ENCODE measurements at regions not wholly inside any gene's neighbourhood (a gene's known extent, or its start where the extent isn't known, plus 50 kb on each side); places are given as distances from the start of the nearest gene placed in this dataset.

GRCh38 chr6:97849390-97849789 lies 566.4 kb upstream of the MMS22L start:
- BruUV-seq (replicated peaks) = no TSS peak
- intact Hi-C loops (cut with micrococcal nuclease; ENCODE audit: unreplicated experiment) = no loop called here
- no peaks in the 10 kb centered on the region for H3K9me3 Mint-ChIP-seq (ENCODE audit: low read depth, unreplicated experiment)
- no peaks in the 10 kb centered on the region for H3K36me3 Mint-ChIP-seq (ENCODE audit: insufficient read depth, unreplicated experiment)
- CTCF ChIA-PET = no interaction called here
- no peaks in the 10 kb centered on the region for H3K27me3 Mint-ChIP-seq (ENCODE audit: unreplicated experiment)
- DNase-seq = no peak
- H3K4me1 Mint-ChIP-seq (ENCODE audit: low read depth, unreplicated experiment) = no peaks in the 10 kb centered on the region
- TF ChIP-seq CTCF (IDR thresholded peaks at IDR 0.05; ENCODE audit: unreplicated experiment) = no peak
- H3K4me3 Mint-ChIP-seq (ENCODE audit: low read depth, unreplicated experiment) = no peak overlapping the region
- H3K27ac Mint-ChIP-seq (ENCODE audit: unreplicated experiment) = no peak overlapping the region

GRCh38 chr6:97850458-97851212 lies 567.6 kb upstream of the MMS22L start:
- H3K9me3 Mint-ChIP-seq (ENCODE audit: low read depth, unreplicated experiment) = no peaks in the 10 kb centered on the region
- H3K4me1 Mint-ChIP-seq (ENCODE audit: low read depth, unreplicated experiment) = no peaks in the 10 kb centered on the region
- intact Hi-C loops (cut with micrococcal nuclease; ENCODE audit: unreplicated experiment) = no loop called here
- no peak for DNase-seq
- CTCF ChIA-PET = interaction anchor here (0.6 kb wide), 1 partner anchor 738 kb away, joined by 3 read pairs; no protein-coding TSS in a partner anchor
- no peaks in the 10 kb centered on the region for H3K27me3 Mint-ChIP-seq (ENCODE audit: unreplicated experiment)
- no peak for TF ChIP-seq CTCF (IDR thresholded peaks at IDR 0.05; ENCODE audit: unreplicated experiment)
- BruUV-seq (replicated peaks) = no TSS peak
- no peak overlapping the region for H3K4me3 Mint-ChIP-seq (ENCODE audit: low read depth, unreplicated experiment)
- H3K36me3 Mint-ChIP-seq (ENCODE audit: insufficient read depth, unreplicated experiment) = no peaks in the 10 kb centered on the region
- H3K27ac Mint-ChIP-seq (ENCODE audit: unreplicated experiment) = no peak overlapping the region

GRCh38 chr6:97863697-97864096 lies 580.7 kb upstream of the MMS22L start:
- Mint-ChIP-seq H3K4me3 (ENCODE audit: low read depth, unreplicated experiment) (no peak overlapping the region), H3K9me3 (ENCODE audit: low read depth, unreplicated experiment) (no peaks in the 10 kb centered on the region), H3K27ac (ENCODE audit: unreplicated experiment) (no peak overlapping the region), H3K27me3 (ENCODE audit: unreplicated experiment) (no peaks in the 10 kb centered on the region), H3K4me1 (ENCODE audit: low read depth, unreplicated experiment) (no peaks in the 10 kb centered on the region), H3K36me3 (ENCODE audit: insufficient read depth, unreplicated experiment) (no peaks in the 10 kb centered on the region)
- TF ChIP-seq CTCF (IDR thresholded peaks at IDR 0.05; ENCODE audit: unreplicated experiment) = no peak
- CTCF ChIA-PET = no interaction called here
- intact Hi-C loops (cut with micrococcal nuclease; ENCODE audit: unreplicated experiment) = no loop called here
- DNase-seq = no peak
- no TSS peak for BruUV-seq (replicated peaks)

- Mint-ChIP-seq H3K9me3 (ENCODE audit: low read depth, unreplicated experiment) (no peaks in the 10 kb centered on the region), H3K36me3 (ENCODE audit: insufficient read depth, unreplicated experiment) (no peaks in the 10 kb centered on the region), H3K27ac (ENCODE audit: unreplicated experiment) (no peak overlapping the region), H3K4me3 (ENCODE audit: low read depth, unreplicated experiment) (no peak overlapping the region), H3K4me1 (ENCODE audit: low read depth, unreplicated experiment) (no peaks in the 10 kb centered on the region), H3K27me3 (ENCODE audit: unreplicated experiment) (no peaks in the 10 kb centered on the region)
- TF ChIP-seq CTCF (IDR thresholded peaks at IDR 0.05; ENCODE audit: unreplicated experiment) = no peak
- CTCF ChIA-PET = no interaction called here
- no TSS peak for BruUV-seq (replicated peaks)
- no peak for DNase-seq
- intact Hi-C loops (cut with micrococcal nuclease; ENCODE audit: unreplicated experiment) = no loop called here
These were observed 581.4 kb upstream of the MMS22L start for GRCh38 chr6:97864366-97864765.

Measured in Calu3 (cell line).